Calu3 (cell line): ENCODE measurements at regions not wholly inside any gene's neighbourhood (a gene's known extent, or its start where the extent isn't known, plus 50 kb on each side); places are given as distances from the start of the nearest gene placed in this dataset.

ENCODE experiments used
- BruUV-seq: library from RNA; stranded (reverse); fragments of 400-500 nt; replicated peaks from 2 replicates; lab custom pipeline; 2021; lab: Mats Ljungman, UMichigan
- CTCF ChIA-PET: fragments of 300-600 bp; sonication (Branson Sonifier 250); formaldehyde crosslinking; loops from one replicate; lab custom pipeline; 2022; ENCODE audit warnings: antibody characterized with exemption; lab: Charles Lee
- DNase-seq: peaks from one replicate; pipeline ENCODE4 v3.0.0; 2022
- H3K27ac Mint-ChIP-seq: one replicate; pipeline ENCODE4 v1.8.0; 2022; ENCODE audit warnings: mixed read lengths; ENCODE audit not compliant: unreplicated experiment
- H3K27me3 Mint-ChIP-seq: one replicate; pipeline ENCODE4 v1.8.0; 2022; ENCODE audit warnings: mixed read lengths; ENCODE audit not compliant: unreplicated experiment
- H3K36me3 Mint-ChIP-seq: one replicate; pipeline ENCODE4 v1.8.0; 2022; ENCODE audit warnings: mild to moderate bottlenecking, moderate library complexity, mixed read lengths; ENCODE audit not compliant: insufficient read depth, unreplicated experiment
- H3K4me1 Mint-ChIP-seq: one replicate; pipeline ENCODE4 v1.8.0; 2022; ENCODE audit warnings: mild to moderate bottlenecking, low read depth, mixed read lengths; ENCODE audit not compliant: unreplicated experiment
- H3K4me3 Mint-ChIP-seq: one replicate; pipeline ENCODE4 v1.8.0; 2022; ENCODE audit warnings: mild to moderate bottlenecking, low read depth, moderate library complexity, mixed read lengths; ENCODE audit not compliant: unreplicated experiment
- H3K9me3 Mint-ChIP-seq: one replicate; pipeline ENCODE4 v1.8.0; 2022; ENCODE audit warnings: low read depth, mixed read lengths; ENCODE audit not compliant: unreplicated experiment
- intact Hi-C: fragments of 100-400 bp; cut with micrococcal nuclease; formaldehyde crosslinking; loops from one replicate; pipeline ENCODE4 v1.10.0; 2022; ENCODE audit not compliant: unreplicated experiment
- TF ChIP-seq, protein P1 (sequence below): fragments of 200-600 bp; IDR thresholded peaks from one replicate; pipeline ENCODE4 v1.8.0; 2022; ENCODE audit warnings: antibody characterized with exemption; ENCODE audit not compliant: unreplicated experiment

- CTCF ChIA-PET = no interaction called here
- H3K27me3 Mint-ChIP-seq = no peaks in the 10 kb centered on the region
- no TSS peak for BruUV-seq
- intact Hi-C loops = no loop called here
- no peaks in the 10 kb centered on the region for H3K4me1 Mint-ChIP-seq
- no peak overlapping the region for H3K4me3 Mint-ChIP-seq
- no peaks in the 10 kb centered on the region for H3K36me3 Mint-ChIP-seq
- H3K27ac Mint-ChIP-seq = no peak overlapping the region
- TF ChIP-seq, protein P1, sequence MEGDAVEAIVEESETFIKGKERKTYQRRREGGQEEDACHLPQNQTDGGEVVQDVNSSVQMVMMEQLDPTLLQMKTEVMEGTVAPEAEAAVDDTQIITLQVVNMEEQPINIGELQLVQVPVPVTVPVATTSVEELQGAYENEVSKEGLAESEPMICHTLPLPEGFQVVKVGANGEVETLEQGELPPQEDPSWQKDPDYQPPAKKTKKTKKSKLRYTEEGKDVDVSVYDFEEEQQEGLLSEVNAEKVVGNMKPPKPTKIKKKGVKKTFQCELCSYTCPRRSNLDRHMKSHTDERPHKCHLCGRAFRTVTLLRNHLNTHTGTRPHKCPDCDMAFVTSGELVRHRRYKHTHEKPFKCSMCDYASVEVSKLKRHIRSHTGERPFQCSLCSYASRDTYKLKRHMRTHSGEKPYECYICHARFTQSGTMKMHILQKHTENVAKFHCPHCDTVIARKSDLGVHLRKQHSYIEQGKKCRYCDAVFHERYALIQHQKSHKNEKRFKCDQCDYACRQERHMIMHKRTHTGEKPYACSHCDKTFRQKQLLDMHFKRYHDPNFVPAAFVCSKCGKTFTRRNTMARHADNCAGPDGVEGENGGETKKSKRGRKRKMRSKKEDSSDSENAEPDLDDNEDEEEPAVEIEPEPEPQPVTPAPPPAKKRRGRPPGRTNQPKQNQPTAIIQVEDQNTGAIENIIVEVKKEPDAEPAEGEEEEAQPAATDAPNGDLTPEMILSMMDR = no peak
- DNase-seq = no peak
- H3K9me3 Mint-ChIP-seq = peaks cover 3% of the 10 kb centered on the region
Measured at GRCh38 chr5:90109285-90109684, 300.3 kb downstream of the CETN3 start.

DNA sequence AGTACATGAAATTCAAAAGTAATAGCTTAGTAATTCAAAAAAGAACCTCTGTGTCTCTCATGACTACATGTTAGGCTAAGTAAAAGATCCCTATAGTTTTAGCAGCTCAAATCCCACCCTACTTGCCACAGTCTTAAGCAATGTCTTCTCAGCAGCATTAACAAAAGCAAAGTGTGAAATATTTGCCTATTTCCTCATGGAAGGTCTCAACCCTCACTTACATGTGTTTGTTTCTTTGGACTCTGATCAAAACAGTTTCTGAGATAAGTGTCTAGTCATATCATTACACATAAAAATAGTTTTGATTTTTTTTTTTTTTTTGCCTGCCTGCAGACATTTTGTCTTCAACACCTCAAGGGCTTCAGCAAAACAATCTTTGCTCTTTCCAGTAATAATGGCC lies 310.5 kb downstream of the CETN3 start:
- no TSS peak for BruUV-seq
- H3K36me3 Mint-ChIP-seq = no peaks in the 10 kb centered on the region
- CTCF ChIA-PET = interaction anchor here (0.6 kb wide), 1 partner anchor 1028 kb away, joined by 3 read pairs; no protein-coding TSS in a partner anchor
- TF ChIP-seq, protein P1 = no peak
- no peaks in the 10 kb centered on the region for H3K27me3 Mint-ChIP-seq
- H3K4me1 Mint-ChIP-seq = peaks cover 25% of the 10 kb centered on the region
- H3K4me3 Mint-ChIP-seq = no peak overlapping the region
- no peak overlapping the region for H3K27ac Mint-ChIP-seq
- intact Hi-C loops = no loop called here
- no peaks in the 10 kb centered on the region for H3K9me3 Mint-ChIP-seq
- DNase-seq = no peak

- no peaks in the 10 kb centered on the region for H3K36me3 Mint-ChIP-seq
- intact Hi-C loops = no loop called here
- H3K9me3 Mint-ChIP-seq = no peaks in the 10 kb centered on the region
- DNase-seq = no peak
- H3K4me3 Mint-ChIP-seq = no peak overlapping the region
- TF ChIP-seq, protein P1 = no peak
- CTCF ChIA-PET = interaction anchor here (1.0 kb wide), 1 partner anchor 114 kb away, joined by 3 read pairs; no protein-coding TSS in a partner anchor
- peaks cover 25% of the 10 kb centered on the region for H3K4me1 Mint-ChIP-seq
- no TSS peak for BruUV-seq
- H3K27ac Mint-ChIP-seq = no peak overlapping the region
- H3K27me3 Mint-ChIP-seq = no peaks in the 10 kb centered on the region
Measured at GRCh38 chr5:90097082-90097477, 312.5 kb downstream of the CETN3 start.

DNA sequence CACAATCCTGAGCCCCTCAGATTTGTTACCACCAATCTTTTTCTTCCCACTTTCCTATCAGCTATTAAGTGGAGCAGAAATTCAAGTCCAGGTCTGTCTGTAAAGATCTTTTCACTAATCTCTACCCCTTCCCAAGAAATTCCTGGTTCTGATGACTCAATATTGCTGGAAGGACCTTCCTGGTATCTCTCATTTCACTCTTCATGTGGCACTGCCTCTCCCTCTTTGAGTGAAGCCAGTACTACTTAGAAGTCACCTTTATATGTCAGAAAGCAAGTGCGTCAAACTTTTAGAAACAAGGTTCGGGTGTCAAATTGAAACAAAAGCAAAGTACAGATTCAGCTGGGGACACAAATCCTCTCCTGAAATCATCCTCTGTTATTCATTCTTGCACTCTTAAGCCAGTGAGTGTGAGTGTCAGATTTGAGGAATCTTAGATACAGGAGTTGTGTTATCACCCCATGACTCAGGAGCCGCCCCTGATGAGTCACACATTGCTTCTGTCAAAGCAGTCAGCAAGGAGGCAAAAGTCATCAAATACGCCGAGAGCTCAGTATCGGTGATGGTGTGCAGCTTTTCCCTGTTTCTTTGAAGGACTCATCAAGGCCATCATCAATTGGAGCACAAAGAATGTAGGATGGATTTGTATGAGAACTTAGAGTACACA lies 313.0 kb downstream of the CETN3 start:
- Mint-ChIP-seq H3K4me3 (peak overlapping the region; percentile 12), H3K4me1 (peaks cover 25% of the 10 kb centered on the region), H3K36me3 (no peaks in the 10 kb centered on the region), H3K27me3 (no peaks in the 10 kb centered on the region), H3K9me3 (no peaks in the 10 kb centered on the region), H3K27ac (peak overlapping the region; percentile 75)
- peak; percentile 74 for DNase-seq
- TF ChIP-seq, protein P1 = no peak
- BruUV-seq = no TSS peak
- CTCF ChIA-PET = interaction anchor here (1.0 kb wide), 1 partner anchor 114 kb away, joined by 3 read pairs; no protein-coding TSS in a partner anchor
- intact Hi-C loops = no loop called here
